SK-N-SH (cell line): ENCODE measurements at regions not wholly inside any gene's neighbourhood (a gene's known extent, or its start where the extent isn't known, plus 50 kb on each side); places are given as distances from the start of the nearest gene placed in this dataset.

Experiments used
- CTCF ChIA-PET: fragments of 300-600, 350-600 bp; formaldehyde crosslinking; extraction: SDS; loops from one replicate; lab custom pipeline; 2021; lab: Yijun Ruan, JAX
- POLR2A ChIA-PET: fragments of 350-600 bp; sonication (Branson Sonifier 250); formaldehyde crosslinking; extraction: SDS; loops from one replicate; lab custom pipeline; 2020; ENCODE audit warnings: antibody characterized with exemption, inconsistent platforms; lab: Yijun Ruan, JAX
- DNase-seq: peaks from one replicate; pipeline ENCODE4 v3.0.0; 2012
- H2AFZ ChIP-seq: fragments of 200-600 bp; sonication (generic); 2 replicates; pipeline ENCODE4 v1.8.1; 2016; ENCODE audit warnings: antibody characterized with exemption, mild to moderate bottlenecking, low read depth
- H3F3A ChIP-seq: fragments of 200-600 bp; sonication (generic); replicated peaks from 2 replicates; pipeline ENCODE3; 2016; ENCODE audit warnings: antibody characterized with exemption, mild to moderate bottlenecking; ENCODE audit not compliant: insufficient read depth
- H3K27ac ChIP-seq, 2 experiments: fragments of 200-500 bp in 1 of 2; fragments of 200-600 bp in 1 of 2; sonication (Bioruptor generic) in 1 of 2; sonication (generic), shearing (Covaris generic) in 1 of 2; 2 replicates each; pipeline versions ENCODE4 v1.5.1 to v1.6.1; 2014 to 2016; ENCODE audit warnings: low read depth in 2 of 2, inconsistent platforms in 1 of 2, low read length in 1 of 2, mild to moderate bottlenecking in 1 of 2, mixed read lengths in 1 of 2
- H3K27me3 ChIP-seq: fragments of 200-600 bp; sonication (generic), shearing (Covaris generic); 2 replicates; pipeline ENCODE4 v1.6.1; 2016; ENCODE audit warnings: mixed run types; ENCODE audit not compliant: insufficient read depth
- H3K36me3 ChIP-seq, 2 experiments: fragments of 200-500 bp in 1 of 2; fragments of 200-600 bp in 1 of 2; sonication (Bioruptor generic) in 1 of 2; sonication (generic) in 1 of 2; replicated peaks in 1 of 2; 2 replicates each; pipeline versions ENCODE3 to v1.5.1; 2014 to 2016; ENCODE audit warnings: low read length in 1 of 2, mild to moderate bottlenecking in 1 of 2; ENCODE audit not compliant: insufficient read depth in 2 of 2, control insufficient read depth in 1 of 2
- H3K4me1 ChIP-seq, 2 experiments: fragments of 200-500 bp in 1 of 2; fragments of 200-600 bp in 1 of 2; sonication (Bioruptor generic) in 1 of 2; sonication (generic), shearing (Covaris generic) in 1 of 2; 2 replicates each; pipeline versions ENCODE4 v1.5.1 to v1.6.1; 2014 to 2016; ENCODE audit warnings: low read depth in 1 of 2, low read length in 1 of 2, mixed run types in 1 of 2; ENCODE audit not compliant: insufficient read depth in 2 of 2, control insufficient read depth in 1 of 2
- H3K4me2 ChIP-seq: fragments of 200-600 bp; sonication (generic), shearing (Covaris generic); 2 replicates; pipeline ENCODE4 v1.6.1; 2017; ENCODE audit warnings: mixed run types
- H3K4me3 ChIP-seq, 2 experiments: fragments of 200-500 bp in 1 of 2; fragments of 200-600 bp in 1 of 2; sonication (Bioruptor generic) in 1 of 2; sonication (generic), shearing (Covaris generic) in 1 of 2; 2 replicates each; pipeline versions ENCODE4 v1.5.1 to v1.8.1; 2014 to 2016; ENCODE audit warnings: low read depth in 2 of 2, inconsistent platforms in 1 of 2, low read length in 1 of 2, mild to moderate bottlenecking in 1 of 2, mixed read lengths in 1 of 2, moderate library complexity in 1 of 2
- H3K79me2 ChIP-seq: fragments of 200-600 bp; sonication (generic); 2 replicates; pipeline ENCODE4 v1.8.1; 2017; ENCODE audit warnings: mild to moderate bottlenecking; ENCODE audit not compliant: insufficient read depth
- H3K9ac ChIP-seq: fragments of 200-600 bp; sonication (generic); 2 replicates; pipeline ENCODE4 v1.6.1; 2017; ENCODE audit warnings: mixed run types
- H3K9me2 ChIP-seq: fragments of 200-600 bp; sonication (generic); 2 replicates; pipeline ENCODE4 v1.6.1; 2017; ENCODE audit warnings: mixed run types
- H3K9me3 ChIP-seq: fragments of 200-600 bp; sonication (generic); 2 replicates; pipeline ENCODE4 v1.6.1; 2017; ENCODE audit warnings: mixed run types, mild to moderate bottlenecking, moderate library complexity
- H4K20me1 ChIP-seq: fragments of 200-600 bp; sonication (generic); 2 replicates; pipeline ENCODE4 v1.6.1; 2017; ENCODE audit warnings: mild to moderate bottlenecking, mixed run types; ENCODE audit not compliant: insufficient read depth
- CHD2 ChIP-seq: fragments of 150-350 bp; IDR thresholded peaks from 2 replicates; pipeline ENCODE4 v1.6.1; 2018; ENCODE audit warnings: low read length; ENCODE audit not compliant: partially characterized antibody
- CTCF ChIP-seq: fragments of 200-600 bp; sonication (generic); IDR thresholded peaks from 2 replicates; pipeline ENCODE4 v1.6.1; 2017; ENCODE audit warnings: antibody characterized with exemption, mild to moderate bottlenecking, moderate library complexity
- ELF1 ChIP-seq: IDR thresholded peaks from 2 replicates; pipeline ENCODE4 v1.4.0; 2012
- EZH2phosphoT487 ChIP-seq: fragments of 200-600 bp; sonication (generic); IDR thresholded peaks from 2 replicates; pipeline ENCODE4 v1.6.1; 2017; ENCODE audit warnings: low read depth, mixed run types, mild to moderate bottlenecking, antibody characterized with exemption, moderate library complexity, borderline replicate concordance
- FOXJ3 ChIP-seq: sonication (generic); formaldehyde crosslinking; IDR thresholded peaks from 2 replicates; pipeline ENCODE4 v1.5.1; 2020; ENCODE audit warnings: mild to moderate bottlenecking, missing genetic modification reagents
- IRF3 ChIP-seq: fragments of 150-350 bp; IDR thresholded peaks from 2 replicates; pipeline ENCODE4 v1.6.1; 2016; ENCODE audit warnings: mild to moderate bottlenecking, low read depth, low read length
- JUND ChIP-seq: IDR thresholded peaks from 2 replicates; pipeline ENCODE4 v1.4.0; 2012
- MAX ChIP-seq: IDR thresholded peaks from 2 replicates; pipeline ENCODE4 v1.4.0; 2012; ENCODE audit warnings: low read depth
- MEF2A ChIP-seq: IDR thresholded peaks from 2 replicates; pipeline ENCODE4 v1.4.0; 2012; ENCODE audit warnings: low read depth, borderline replicate concordance
- MXI1 ChIP-seq: IDR thresholded peaks from 2 replicates; pipeline ENCODE4 v1.6.1; 2012; ENCODE audit warnings: mild to moderate bottlenecking, low read depth, low read length, improper control_type of control experiment
- NFIC ChIP-seq: IDR thresholded peaks from 2 replicates; pipeline ENCODE4 v1.4.0; 2012; ENCODE audit warnings: borderline replicate concordance
- PBX3 ChIP-seq: IDR thresholded peaks from 2 replicates; pipeline ENCODE4; 2012
- POLR2AphosphoS5 ChIP-seq: IDR thresholded peaks from 2 replicates; pipeline ENCODE4 v1.6.1; 2012; ENCODE audit warnings: low read depth, low read length
- RAD21 ChIP-seq: IDR thresholded peaks from 2 replicates; pipeline ENCODE4 v1.6.1; 2012; ENCODE audit warnings: mild to moderate bottlenecking, low read length
- RCOR1 ChIP-seq: fragments of 150-350 bp; IDR thresholded peaks from 2 replicates; pipeline ENCODE4 v1.6.1; 2017; ENCODE audit warnings: antibody characterized with exemption, low read length
- REST ChIP-seq: IDR thresholded peaks from 2 replicates; pipeline ENCODE4 v1.6.1; 2012; ENCODE audit warnings: mild to moderate bottlenecking, low read depth, low read length, moderate library complexity
- RFX5 ChIP-seq: IDR thresholded peaks from 2 replicates; pipeline ENCODE4 v1.6.1; 2012; ENCODE audit warnings: mild to moderate bottlenecking, improper control_type of control experiment, low read length
- SIN3A ChIP-seq: IDR thresholded peaks from 2 replicates; pipeline ENCODE4 v1.6.1; 2012; ENCODE audit warnings: low read depth, mild to moderate bottlenecking, low read length, moderate library complexity, borderline replicate concordance
- TAF1 ChIP-seq: IDR thresholded peaks from 2 replicates; pipeline ENCODE4 v1.6.1; 2012; ENCODE audit warnings: low read depth, mild to moderate bottlenecking, low read length, moderate library complexity, borderline replicate concordance
- USF2 ChIP-seq: fragments of 150-350 bp; IDR thresholded peaks from 2 replicates; pipeline ENCODE4 v1.6.1; 2017; ENCODE audit warnings: antibody characterized with exemption, low read length, low read depth, borderline replicate concordance
- WGBS: methylation state at CpG from one replicate; pipeline ENCODE4 v1.1.6; 2017; ENCODE audit warnings: low lambda C conversion rate; 5-methylcytosine and 5-hydroxymethylcytosine counted together

- 50% methylated on average over 1 of the region's 1 CpG for WGBS
- DNase-seq, result no peak
- ChIA-PET CTCF (no interaction called here), POLR2A (no interaction called here)
- Histone ChIP-seq H3K79me2 (no peaks in the 10 kb centered on the region), H3F3A (no peaks in the 10 kb centered on the region), H3K27me3 (no peaks in the 10 kb centered on the region), H3K4me1 (no peaks in the 10 kb centered on the region), H3K9me3 (no peaks in the 10 kb centered on the region), H3K4me3 (no peak overlapping the region), H3K4me2 (no peak overlapping the region), H3K27ac (no peak overlapping the region), H3K9me2 (no peaks in the 10 kb centered on the region), H3K36me3 (no peaks in the 10 kb centered on the region), H3K9ac (no peak overlapping the region), H4K20me1 (no peaks in the 10 kb centered on the region), H2AFZ (no peak overlapping the region)
- no peak for TF ChIP-seq ELF1
- TF ChIP-seq NFIC, result no peak
- TF ChIP-seq CHD2, result no peak
- no peak for TF ChIP-seq IRF3
- TF ChIP-seq RFX5, result no peak
- TF ChIP-seq TAF1, result no peak
- no peak for TF ChIP-seq CTCF
- no peak for TF ChIP-seq JUND
- TF ChIP-seq MXI1, result no peak
- TF ChIP-seq SIN3A, result no peak
- TF ChIP-seq PBX3, result no peak
- TF ChIP-seq EZH2phosphoT487, result no peak
- no peak for TF ChIP-seq MAX
- TF ChIP-seq REST, result no peak
- TF ChIP-seq RAD21, result no peak
- no peak for TF ChIP-seq FOXJ3 (CRISPR knock-in tag)
- no peak for TF ChIP-seq USF2
- TF ChIP-seq POLR2AphosphoS5, result no peak
- no peak for TF ChIP-seq MEF2A
- no peak for TF ChIP-seq RCOR1
Measured at GRCh38 chr18:30925795-30926194, 116.7 kb downstream of the DSC3 start.
